ENCODE measurements at regions not wholly inside any gene's neighbourhood (a gene's known extent, or its start where the extent isn't known, plus 50 kb on each side); places are given as distances from the start of the nearest gene placed in this dataset.

DNA sequence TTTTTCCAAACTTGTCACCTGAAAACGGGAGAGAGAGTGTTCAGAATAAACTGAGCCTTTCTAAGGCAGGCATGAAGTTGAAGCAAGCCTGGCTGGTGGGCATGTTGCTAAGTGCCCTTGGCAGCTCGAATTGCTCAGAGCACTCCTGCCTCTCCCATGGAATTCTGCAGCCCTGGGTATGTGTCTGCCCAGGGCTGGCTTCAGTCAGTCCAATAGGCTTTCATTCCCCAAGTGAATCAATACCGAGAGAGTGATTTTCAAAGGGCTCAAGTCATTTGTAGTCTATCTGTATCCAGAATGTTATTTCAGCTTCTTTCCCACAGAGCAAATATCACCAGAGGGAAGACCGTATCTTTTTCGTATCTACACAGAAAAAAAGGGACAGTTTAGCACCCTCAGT, 415.5 kb upstream of the COBL start:
- no peak for DNase-seq

DNA sequence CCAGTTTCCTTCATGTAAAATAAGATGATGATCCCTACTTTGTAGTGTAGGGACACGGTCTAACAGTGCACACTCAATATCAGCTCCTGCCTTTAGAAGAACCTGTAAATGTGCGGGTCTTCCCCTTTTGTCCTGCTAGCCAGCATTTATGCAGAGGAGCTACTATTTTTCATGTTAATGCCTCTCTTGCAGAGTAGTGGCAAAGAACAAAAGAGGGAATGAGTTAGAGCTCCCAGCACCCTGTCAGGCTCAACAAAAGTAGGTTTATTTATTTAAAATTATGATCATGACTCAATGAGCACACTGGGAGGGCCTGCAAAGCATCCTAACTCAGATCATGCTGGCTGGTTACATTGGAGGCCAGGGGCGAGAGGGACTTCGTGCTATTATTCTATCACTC, 414.5 kb upstream of the COBL start:
- no peak for DNase-seq

DNA sequence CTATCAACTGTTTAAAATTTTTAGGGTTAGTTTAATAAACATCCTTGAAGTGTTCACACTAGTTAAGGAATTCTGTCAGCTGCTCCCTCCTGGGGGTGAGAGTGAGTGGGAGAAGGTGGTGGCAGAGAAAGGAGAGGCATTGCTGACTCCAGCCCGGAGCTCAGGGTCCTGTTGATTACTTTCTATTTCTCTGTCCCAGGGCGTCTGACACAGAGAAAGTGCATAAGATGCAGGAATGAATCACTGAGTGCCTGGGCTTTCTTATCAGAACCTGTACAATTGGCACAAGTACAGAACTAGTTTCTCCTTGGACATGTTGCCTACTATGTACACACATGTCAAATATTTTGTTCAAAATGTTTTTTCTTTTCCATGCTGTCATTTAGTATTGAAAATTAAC, 410.8 kb upstream of the COBL start:
- DNase-seq: no peak

DNA sequence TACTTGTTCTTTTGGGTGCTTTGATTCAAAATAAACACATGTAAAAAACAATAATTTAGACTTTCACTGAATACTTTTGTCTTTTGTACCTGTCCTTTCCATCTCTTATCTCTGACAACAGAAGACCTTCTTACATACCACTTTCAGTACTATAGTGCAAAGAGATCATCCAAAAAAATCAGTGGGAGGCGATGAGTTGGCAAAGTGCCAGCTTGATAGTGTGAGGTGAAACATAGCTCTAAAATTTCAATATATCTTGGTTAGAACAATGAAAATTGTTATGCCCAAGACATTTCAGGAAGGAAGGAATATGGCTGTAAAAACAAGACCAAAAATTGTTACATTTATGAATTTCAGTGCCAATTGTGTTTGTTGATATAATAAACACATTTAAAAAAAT, 390.2 kb upstream of the COBL start:
- no peak for DNase-seq

DNA sequence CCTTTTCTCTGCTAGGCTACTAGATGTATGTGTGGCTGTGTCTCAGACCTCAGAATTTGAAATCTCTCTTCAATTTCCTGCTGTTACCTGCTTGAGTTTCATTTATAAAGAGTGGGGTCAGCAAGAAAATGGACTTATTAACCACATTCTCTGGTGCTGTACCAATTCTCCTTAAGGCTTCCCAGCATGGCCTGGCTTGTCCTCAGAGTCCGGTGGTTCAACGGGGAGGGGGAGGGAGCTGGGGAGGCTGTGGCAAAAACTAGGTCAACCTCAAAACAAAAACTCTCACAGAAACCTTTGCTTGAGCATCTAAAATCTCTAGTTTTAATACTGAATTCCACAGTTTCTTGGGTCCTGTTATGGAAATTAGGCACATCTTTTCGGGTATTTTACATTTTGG, 389.1 kb upstream of the COBL start:
- no peak for DNase-seq

DNA sequence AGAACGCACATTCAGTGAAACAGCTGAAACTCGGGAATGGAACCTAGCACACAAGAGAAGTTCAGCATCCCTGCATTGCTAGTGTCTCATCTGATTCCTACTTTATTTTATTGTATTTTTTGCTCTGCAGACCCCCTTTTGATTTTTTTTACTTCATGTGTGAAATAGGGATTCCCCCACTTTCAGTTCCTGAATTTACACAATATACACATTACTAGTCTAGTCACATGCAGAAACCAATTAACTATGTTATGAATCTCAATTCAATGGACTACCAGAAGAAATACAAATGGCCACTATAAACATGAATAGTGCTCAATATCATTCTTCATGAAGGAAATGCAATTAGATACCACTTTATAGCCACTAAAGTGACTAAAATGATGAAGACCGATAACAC, 386.1 kb upstream of the COBL start:
- no peak for DNase-seq

DNA sequence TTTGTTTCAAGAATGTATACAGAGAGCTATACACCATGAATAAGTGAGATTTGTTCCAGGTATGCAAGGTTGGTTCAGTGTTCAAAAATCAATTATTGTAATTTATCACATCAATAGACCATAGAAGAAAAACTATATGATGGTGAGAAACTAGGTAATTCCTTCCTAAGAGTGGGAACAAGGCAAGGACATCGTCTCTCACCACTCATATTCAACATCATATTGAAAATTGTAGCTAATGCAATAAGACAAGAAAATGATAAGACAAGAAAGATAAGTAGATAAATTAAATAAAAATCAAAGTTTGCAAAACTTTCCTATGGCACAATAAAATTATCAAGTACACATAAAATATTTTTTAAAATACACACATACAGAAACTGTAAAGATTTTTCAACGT, 385.3 kb upstream of the COBL start:
- no peak for DNase-seq

DNA sequence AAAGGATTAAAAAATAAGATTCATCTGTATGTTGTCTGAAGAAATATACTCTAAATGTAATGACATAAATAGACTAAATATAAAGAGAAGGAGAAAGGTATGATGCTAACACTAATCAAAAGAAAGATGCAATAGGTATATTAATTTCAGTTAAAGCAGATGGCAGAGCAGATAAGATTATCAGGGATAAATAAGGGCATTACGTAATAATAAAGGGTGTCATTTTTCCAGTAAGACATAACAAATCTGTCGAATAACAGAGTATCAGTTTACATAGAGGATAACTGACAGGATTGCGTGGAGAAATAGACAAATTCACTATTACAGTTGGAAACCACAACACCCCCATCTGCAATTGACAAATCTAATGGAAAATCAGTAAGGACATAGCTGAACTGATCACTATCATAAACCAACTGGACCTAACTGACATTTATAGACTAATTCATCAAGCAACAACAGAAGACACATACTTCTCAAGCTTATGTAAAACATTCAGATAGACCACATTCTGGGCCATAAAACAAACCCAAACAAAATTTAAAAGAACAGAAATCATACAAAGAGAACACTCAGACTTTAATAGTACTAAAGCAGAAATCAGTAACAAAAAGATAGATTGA, 384.1 kb upstream of the COBL start:
- no peak for DNase-seq

DNA sequence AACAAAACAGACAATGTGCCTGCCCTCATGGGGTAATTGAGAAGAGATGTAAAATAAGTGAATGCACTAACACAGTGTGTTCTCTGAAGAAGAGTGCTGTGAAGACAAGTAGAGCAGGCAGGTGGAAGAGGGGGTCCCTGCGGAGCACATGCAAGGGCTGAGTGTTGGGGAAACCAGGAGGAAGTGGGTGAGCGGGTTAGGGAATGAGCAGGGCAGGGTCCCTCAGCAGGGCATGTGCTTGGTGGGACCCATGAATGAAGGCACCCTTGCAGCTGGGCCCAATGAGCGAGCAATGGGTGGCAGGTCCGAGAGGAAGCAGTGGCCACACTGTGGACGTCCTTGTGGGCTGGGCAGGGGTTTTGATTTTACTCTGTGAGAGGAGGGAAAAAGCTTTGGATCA, 376.6 kb upstream of the COBL start:
- DNase-seq: no peak

DNA sequence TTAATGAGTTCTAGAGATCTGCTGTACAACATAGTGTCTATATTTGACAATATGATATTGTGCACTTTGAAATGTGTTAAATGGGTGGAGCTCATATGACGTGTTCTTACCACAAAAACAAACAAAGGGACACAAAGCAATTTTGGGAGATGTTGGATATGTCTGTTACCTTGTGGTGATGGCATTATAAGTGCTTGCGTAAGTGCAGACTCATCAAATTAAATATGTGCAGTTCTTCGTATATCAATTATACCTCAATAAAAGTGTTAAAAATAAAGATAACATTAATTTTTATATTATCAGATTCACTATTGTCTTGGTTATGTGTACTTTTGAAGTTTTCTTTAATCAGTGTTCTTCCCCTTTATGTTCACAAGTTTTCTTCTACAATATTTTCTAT, 372.9 kb upstream of the COBL start:
- DNase-seq: no peak

DNA sequence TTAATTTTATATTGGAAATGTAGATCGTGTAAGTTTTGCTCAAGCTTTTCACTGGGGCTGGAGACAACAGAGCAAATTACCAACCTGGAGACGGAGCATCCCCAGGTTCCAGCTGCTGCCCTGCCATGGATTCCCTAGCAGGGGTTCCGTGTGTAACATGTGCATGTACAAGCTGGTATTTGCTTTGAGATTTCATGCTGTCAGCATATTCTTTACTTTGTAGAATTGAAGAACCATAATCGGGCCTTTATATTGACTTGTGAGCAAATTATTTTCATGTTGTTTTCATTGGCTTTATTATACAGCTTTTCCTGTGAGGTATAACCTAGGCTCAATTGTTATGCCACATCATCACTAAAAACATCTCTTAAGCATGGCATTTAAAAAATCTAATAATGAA, 369.2 kb upstream of the COBL start:
- no peak for DNase-seq

DNA sequence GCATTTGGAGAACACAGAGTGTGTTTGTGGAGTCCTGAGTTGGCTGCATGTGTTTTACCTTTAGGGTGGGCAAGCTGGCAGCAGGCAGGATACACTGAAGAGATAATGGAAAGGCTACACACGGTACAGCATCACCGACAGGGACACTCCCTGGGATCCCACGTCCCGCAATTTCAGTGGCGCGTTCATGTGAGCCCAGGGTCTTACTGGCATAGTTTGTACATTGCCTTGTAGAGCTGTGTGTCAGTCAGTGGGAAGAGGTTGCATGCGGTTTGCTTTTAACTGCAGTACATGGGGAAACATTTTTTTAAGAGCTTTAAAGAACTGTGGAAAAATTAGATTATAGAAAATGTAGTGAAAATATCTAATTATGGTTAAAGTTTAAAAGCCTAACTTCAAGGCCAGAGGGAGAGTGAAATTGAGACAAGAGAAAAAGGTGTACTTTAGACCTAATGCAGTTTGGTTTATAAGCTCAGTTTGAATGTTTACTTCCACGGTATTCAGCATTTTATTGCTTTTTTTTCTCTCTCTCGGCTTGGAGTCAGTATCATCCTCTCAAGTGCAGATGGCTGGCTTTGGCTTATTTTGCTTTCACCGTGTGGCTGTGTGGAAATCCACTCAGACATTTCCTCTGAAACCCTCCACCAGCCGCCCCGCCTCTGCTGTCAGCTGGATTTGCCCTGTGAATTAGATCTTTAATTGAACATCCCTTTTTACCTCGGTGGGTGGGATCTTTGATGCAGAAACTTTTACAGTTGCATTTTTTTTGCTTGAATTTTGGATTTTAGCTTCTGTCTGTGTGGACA, 364.2 kb upstream of the COBL start:
- no peak for DNase-seq

DNA sequence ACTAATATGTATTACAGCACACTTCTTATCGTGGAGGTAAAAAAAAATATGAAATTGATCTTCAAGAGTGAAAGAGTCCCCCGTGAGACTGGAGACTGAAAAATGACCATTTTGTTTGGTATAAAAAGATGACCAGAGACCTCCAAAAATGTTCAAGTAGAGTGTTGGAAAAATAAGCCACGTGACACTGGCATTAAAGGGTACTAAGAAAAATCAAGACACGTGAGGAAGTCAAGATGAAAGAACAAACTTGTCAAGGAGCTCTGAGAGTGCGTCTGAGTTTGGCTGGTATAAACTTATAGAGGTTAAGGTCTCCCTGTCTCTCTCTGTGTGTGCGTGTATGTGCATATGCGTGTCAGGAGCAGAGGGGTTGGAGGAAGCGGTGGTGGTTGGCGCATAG, 362.7 kb upstream of the COBL start:
- DNase-seq: no peak

DNA sequence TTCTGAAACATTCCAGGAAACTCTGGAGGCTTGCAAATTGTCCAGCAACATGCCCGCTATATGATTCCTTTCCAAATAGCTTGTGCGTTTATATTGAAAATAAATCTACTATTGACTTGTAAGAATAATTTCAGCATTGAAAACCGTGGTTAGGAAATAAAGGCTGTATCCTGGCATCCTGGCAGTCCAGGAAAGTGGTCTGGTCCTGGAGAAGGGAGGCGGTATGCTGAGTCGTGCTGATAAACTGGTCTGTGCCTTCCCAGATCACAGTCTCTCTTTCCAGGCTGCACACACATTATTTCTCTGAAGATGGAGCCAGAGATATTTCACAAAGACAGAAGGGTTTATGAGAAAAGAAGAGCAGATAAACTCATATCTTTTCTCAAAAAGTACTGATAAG, 350.1 kb upstream of the COBL start:
- no peak for DNase-seq

DNA sequence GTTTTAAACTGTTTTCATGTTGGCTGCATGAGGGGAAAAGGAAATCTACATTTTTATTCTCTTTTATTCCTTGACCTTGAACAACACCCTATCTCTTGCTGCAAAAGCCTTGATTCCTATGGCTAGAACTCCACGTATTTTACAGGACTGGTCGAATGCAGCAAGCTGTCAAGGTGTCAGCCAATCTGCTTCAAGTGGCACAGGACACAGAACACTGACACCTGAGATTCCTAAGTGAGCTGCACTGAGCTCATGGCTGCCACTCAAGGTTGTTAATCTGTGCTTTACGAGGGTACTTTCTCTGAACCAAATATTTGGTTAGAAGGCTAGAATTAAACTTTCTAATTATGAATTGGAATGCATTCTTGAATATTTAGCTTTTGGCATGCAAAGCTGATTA, 349.7 kb upstream of the COBL start:
- DNase-seq: no peak

DNA sequence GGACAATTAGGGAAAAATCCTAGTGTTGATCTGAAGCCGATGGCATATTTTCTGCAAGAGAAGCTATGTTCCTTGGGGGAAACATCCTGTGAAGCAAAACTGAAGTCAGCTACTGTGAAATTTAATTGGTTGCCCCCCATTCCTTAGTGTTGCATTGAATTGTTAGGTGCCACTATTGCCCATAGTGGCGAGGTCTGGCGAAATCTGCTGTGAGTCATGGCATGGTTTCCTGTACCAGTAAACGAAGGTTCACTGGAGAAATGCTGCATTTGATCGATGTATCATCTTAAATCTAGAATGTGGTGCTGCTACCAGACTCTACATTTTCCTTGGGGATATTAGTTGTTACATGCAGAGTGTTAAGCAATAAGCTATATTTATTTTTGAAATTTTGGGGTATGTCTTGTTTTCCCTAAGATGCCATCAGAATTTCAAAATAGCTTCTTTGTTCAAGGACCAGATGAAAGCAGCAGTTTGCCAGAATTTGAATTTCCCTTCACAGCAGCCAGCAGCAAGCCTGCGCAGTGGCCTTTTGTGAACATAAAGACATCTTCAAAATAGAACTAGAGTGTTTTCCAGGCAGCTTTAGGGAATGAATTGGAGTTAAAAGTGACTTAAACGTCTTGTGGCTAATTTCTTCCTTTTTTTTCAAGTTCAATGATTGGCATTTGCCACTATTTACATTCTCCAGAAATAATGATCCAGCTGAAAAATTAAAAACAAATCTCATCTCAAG, 348.6 kb upstream of the COBL start:
- no peak for DNase-seq

DNA sequence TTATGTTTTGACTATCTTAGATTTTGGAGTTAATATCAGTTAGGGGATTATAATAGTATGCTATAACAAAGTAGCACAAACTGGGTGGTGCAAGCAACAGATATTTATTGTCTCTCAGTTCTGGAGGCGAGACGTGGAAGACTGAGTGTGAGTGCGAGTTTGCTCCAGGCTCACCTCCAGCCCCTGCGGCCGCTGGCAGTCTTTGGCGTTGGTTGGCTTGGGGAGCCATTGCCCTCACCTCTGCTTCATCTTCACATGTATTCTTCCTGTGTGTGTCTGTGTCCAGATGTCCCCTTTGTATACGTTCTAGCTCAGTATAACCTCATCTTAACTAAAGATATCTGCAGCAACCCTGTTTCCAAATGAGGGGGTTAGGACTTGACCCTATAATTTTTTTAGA, 343.9 kb upstream of the COBL start:
- DNase-seq: no peak

DNA sequence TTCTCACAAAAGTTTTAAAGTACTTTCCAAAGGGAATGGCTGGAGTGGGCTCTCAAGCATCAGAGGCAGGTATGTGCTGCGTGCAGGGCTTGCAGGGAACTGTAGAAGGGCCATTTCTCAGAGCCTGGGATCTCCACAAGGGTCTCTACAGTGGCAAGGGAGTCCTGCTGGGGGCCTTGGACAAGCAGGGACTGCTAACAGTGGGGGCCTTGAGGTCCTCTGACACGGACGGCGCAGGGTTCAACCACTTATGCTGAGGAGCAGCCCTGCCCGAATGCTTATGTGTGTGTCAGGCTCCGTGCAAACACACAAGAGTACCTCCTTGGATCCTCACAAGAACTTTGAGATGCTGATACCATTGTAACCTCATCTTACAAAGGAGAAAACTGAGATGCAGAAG, 342.1 kb upstream of the COBL start:
- no peak for DNase-seq

DNA sequence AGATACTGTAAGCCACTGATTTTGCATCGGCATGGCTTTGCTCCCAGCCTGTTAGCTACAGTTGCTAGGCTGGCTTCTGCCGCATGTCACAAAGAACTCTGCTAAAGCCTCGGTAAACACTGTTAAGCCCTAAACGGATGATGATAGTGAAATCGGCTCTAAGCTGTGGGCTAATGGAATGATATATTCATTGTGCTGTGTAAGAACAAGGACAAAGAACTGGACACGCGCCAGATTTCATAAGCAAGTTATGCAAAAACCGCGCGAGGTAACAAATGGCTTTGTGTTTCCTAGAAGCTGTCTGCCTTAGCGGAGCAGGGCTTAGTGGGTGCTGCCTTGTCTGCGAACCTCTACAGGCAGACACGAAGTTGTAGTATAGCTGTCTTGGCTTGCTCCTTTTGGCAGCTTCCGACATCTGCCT, 331.3 kb upstream of the COBL start:
- DNase-seq: no peak

DNA sequence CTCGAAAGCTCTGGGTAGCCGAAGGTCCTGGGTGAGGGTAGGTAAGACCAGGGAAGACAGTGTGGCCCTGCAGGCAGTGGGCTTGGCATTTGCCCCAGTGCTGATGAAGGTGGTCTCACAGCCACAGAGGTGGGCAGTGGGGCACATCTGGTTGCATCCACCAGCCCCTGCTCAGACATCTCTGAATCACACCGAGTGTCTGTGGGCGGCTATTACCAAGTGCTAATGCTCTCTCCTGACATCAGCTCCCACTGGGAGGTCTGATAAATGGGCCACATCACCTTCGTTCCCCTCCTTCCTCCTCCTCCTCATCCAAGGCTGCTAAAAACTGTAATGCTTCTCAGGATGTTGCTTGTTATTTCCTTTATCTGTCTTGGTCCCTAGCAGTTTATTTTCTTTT, 330.9 kb upstream of the COBL start:
- no peak for DNase-seq

DNA sequence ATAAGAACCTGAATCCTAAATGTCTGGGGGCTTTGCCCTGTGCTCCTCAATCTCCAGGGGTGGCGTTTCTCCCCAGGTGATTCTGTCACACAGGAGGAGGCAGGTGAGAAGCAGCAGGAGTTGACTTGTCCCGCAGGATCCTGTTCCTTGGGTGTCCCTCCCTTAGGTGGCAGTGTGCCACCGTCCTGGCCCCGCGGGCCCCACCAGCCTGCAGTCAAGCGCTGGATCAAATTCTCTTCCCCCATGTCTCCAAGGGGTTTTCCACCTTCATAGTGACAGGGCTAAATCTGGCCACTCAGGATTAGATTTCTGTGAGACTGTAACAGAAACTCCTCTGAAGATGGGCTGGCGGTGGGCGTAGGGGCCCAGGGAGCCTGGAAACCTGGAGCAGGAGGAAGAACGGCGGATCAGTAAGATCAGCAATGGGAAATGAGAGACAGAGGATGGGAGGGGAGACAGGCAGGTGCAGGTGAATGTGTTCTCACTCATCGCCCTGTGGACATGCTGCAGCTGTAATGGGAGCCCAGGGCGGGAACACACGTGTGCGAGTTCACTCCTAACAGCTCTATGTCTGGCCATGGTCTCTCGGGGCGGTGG, 329.2 kb upstream of the COBL start:
- no peak for DNase-seq

DNA sequence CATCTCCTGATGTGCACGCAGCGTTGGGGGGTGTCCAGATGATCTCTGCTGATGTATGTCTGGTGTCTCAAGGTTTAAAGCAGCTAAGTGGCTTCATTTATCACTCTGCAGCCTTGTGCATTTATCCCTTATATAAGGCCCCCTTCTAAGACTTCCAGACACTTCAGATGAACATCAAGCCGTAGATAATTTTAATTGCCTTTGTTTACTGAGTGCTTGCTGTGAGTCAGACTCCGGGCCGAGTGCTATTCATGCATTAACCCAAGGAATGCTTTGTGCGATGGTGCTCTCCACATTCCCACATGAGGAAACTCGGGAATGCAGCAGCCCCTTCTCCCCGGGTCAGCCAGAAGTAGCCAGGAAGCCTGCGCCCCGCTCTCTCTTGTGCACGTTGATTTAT, 328.6 kb upstream of the COBL start:
- no peak for DNase-seq

DNA sequence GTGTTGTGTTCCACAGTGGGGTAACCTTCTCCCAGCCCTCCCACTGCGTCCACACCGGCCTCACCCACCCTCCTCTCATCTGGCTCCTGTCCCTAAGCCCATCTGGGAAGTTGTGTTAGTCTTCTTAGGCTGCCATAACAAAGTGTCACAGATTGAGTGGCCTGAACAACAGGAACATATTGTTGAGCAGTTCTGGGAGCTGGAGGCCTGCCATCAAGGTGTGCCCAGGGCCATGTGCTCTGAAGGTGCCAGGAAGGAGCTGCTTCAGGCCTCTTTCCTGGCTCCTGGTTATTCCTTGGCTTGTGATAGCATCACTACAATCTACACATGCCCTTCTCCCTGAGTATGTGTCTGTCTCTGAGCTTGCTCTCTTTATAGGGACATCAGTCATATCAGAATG, 327.6 kb upstream of the COBL start:
- no peak for DNase-seq

DNA sequence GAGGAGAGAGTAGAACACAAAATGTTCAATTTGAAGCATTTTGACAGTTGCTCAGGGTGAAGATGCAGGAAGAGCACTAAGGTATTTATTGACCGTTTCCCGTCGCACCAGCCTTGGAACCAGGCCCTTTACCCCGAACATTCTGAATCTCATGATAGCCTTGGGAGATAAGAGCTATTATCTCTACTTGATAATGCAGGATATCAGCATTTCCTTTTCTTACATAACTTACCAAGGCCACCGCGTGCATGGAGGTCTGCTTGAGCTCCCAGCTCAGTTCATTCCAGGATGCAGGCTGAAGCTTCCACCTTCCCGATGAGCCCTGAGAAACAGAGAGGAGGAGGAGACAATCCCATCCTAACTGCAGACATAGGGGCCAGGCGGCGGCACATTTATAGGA, 324.2 kb upstream of the COBL start:
- no peak for DNase-seq
